ENCODE measurements at regions not wholly inside any gene's neighbourhood (a gene's known extent, or its start where the extent isn't known, plus 50 kb on each side); places are given as distances from the start of the nearest gene placed in this dataset.
A peak's percentile ranks its signal among the peaks of the same experiment; 100 is the strongest.

DNA sequence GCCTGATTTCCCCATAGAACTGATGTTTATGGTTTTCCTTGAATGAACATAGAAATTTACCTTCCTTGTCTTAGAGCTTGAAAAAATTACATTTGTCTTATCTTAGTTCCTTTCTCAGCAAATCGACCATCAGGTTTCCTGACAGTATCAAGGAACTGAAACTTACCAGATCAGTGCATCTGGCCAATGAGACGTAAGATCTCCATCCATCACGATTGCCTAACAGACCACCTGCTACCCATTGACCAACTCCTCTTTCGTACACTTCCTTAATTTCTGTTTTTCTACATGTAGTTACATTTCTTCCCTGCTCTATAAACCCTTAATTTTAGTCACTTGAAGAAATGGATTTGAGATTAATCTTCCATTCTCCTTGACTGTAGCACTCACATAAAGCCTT is 57.4 kb upstream of the TMPRSS15 start:
- no peak for DNase-seq

DNA sequence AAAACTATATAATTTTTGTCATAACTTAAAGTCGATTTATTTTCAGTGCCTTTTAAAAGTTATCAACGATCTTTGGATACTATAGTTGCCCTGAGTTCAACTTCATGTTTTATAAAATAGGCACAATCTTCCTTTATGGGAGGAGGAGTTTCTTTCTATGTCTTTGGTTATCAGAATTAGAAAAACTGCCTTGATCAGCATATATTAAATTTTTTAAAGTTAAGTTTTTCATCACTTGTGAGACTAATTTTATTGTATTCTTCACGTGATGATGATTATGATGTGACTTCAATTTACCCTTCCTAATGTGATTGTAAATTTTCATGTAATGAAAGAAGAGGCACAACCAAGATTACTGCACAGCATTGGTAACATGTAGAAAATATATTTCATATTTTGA is 58.2 kb upstream of the TMPRSS15 start:
- no peak for DNase-seq

DNA sequence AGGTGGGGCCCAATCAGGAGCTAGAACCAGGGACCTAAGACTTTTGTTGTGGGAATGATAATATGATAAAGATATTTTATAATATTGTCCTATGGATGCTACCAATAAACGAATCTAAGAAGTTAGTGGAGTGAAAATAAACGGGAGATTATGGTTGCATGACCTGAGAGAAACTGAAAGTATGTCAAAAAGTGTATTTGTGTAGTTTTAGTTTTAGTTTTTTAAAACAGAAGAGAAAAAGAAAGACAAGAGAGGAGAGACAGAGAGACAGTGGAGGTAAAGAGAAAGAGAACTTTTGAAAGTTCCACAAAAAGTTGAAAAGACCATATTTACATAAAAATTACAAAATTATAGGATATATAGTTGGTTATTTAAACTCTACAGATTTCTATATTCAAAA is 64.1 kb upstream of the TMPRSS15 start:
- no peak for DNase-seq

DNA sequence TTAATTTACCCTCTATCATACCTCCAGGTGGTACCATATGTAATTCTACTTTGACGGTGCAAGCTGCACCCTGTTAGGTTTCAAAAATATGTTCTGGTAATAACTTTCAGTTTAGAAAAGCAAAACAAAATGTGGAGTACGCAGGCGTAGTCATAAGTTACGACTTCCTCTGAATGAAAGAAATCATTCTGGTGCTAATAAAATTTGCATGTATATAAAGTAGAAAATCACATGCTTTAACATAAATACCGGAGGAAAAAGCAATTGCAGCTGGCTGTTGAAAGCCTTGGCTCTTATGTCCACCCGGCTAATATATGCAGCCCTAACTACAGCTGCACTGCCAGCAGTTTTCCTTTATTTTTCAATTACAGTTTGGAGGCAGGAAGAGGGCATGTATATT is 65.2 kb upstream of the TMPRSS15 start:
- no peak for DNase-seq

DNA sequence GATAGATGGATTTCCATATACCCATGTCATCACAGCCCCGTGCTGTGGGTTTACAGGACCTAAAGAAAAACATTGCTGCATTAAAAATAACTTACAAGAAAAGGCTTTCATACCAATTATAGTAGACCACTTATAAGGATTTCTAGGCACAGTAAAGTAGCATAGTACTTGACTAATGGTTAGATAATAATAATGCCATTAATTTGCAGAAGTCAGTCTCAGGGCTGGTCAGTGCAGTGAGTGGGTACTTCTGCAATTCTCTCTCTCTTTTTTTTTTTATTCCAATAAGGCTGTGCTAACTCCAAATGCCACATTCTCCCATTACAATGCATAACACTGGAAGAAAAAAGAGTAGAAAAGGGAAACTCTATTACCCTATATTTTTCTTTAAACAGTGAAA is 73.1 kb upstream of the TMPRSS15 start:
- no peak for DNase-seq

DNA sequence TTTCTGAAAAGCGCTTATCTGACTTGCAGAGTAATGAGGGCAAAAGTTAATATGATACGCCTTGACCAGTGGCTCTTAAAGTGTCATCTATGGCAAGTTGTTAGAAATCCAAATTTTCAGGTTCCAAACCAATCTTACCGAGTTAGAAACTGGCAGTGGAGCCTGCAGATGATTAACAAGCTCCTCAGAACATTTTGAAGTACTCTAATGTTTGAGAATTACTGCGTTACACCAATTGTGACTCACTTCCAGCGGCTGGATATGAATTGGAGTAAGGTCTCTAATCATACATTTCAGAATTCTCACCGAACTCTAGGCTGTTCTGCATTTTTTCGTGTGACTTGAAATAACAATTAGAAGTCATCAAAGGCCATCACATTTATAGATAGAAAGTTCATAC is 73.5 kb upstream of the TMPRSS15 start:
- DNase-seq, result no peak

DNA sequence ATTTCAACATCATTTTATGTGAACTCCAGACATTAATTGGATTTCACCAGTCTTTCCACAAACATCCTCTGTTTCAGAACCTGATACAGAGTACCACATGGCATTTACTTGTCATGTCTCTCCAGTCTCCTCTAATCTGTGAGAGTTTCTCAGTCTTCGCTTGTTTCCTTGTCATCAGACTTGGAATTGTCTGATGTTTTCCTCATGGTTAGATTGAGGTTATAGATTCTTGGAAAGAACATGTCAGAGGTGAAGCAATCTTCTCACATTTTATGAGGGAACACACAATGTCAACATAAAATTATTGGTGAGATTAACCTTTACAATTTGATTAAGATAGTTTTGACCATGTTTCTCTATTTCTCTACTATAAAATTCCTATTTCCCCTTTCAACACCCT is 74.9 kb upstream of the TMPRSS15 start:
- no peak for DNase-seq

DNA sequence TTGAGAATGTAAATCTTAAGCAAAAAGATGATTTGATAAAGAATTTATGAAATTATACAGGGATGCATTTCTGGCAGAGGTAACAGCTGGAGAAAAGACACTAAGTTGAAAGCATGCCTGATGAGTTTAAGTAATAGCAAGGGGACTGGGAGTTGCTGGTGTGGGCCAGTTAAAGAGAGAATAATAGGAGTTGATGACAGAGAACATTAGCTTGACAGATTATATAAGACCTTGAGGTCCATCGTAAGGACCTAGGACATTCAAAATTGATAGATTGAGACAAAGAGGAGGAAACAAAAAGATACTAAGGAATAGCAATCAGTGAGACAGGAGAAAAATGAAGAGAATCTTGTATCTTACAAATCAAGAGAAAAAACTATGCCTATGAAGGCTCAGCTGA is 84.7 kb upstream of the TMPRSS15 start:
- DNase-seq, result no peak

DNA sequence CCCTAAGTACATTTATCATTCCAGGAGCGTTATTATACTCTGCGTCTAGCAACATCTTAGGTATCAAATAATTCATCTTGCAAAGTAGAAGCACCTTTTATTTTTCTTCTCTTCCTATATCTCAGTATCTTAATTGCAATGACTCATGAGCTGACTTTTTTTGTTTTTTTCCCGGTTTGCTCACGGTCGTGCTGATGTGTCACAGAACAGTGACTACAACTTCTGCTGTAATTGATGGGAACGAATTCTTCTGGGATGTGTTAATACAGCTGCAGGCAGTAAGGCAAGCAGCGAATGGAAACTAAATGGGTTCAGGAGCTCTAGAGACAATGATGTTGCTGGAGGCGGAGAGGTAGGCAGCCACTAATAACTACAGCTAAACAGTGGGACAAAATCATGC is 89.8 kb upstream of the TMPRSS15 start:
- DNase-seq, result no peak

DNA sequence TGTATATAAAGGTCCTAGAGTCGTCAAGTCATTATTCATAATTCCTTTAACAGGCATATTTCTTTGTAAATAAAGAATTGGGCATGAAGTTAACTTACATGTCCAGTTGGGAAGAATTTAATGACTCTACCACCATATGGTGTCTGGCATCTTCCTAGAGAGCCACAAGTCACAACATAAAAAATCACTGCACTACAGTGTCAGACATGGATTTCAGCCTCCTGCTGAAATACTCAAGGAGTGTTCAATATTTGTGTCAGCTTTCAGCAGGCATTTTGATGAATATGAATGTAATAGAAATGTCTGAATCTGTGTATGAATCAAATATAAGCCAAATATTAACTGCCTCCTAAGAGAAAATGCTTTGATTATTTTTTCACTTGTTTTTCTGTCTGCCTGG is 91.9 kb upstream of the TMPRSS15 start:
- DNase-seq, result no peak

DNA sequence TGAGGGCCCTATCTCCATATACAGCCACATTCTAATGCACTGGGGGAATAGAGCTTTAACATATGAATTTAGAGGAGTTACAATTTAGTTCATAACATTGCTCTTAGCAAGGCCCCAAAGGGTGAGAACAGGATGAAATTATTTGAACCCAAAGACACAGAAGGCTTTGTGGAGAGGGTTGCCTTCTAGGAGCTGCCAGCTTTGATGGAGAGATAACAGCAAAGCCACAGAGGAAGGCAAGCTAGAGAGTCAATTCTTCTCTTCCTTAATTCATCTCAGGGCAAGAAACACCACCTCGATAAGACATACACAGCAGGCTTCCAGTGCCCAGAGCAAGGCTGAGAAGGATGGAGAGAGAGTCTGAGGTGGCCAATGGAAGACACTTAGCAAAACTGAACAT is 94.8 kb upstream of the TMPRSS15 start:
- DNase-seq, result no peak

DNA sequence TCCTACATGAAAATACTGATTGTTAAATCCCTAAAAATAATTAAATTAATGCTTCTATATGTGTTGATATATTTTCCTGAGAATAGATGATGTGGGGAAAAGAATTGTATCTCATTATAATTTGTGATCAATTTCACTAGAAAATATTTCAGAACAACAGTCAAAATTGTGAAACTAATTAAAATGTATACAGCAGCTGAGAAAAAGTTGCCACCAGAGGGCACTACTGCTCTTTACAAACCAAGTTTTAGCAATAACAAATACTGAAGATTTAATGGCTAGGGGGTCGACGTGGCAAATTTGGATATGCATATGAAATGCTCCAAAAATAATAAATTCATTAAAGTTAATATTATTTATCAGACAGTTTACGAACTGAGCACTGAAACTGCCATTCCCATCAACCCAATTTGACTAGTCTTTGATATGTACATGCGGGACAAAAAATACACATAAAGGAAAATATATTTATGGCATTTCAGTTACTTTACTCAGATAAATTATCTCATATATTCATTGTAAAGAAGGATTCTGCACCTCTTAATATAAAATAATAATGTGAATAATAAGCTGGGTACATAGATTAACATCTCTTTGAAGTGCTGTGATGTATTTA is 96.3 kb upstream of the TMPRSS15 start:
- peak; percentile 8 for DNase-seq

DNA sequence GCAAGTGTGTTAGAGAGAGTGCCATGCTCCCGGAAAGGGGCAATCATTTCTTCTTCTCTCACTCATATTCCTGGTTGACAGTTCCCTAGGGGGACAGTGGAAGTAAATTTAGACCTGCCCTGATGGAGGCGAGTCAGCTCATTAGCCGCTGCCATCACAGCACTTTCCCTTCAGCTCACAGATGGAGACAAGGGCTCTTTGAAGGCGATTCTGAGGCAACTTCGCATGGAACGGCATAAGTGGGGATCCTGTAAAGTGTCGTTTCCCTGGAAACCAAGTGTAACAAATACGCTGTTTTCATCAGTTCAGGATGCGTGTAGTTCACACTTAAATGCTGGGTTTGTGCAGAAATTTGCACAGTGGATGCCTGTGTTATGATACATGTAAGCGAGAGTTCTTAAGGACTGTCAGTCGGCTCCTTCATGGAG is 114.5 kb upstream of the TMPRSS15 start:
- no peak for DNase-seq

DNA sequence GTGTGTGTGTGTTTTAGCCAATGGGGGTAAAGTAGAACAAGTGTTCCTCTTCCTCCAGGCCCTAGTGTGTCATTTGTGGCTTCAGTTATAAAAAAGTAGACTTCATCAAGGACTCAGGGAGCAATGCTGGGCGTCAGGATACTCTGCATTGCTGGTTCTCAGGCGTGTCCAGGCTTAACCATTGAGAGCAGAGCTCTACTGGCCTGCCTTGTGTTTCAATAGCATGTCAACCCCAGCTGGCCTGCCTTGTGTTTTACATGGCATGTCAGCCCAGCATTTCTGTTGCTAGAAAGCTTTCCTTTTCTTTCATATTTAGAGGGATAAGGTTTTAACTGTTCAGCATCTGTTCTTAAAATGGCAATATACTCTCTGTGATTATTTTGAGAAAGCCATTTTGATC is 117.6 kb upstream of the TMPRSS15 start:
- DNase-seq, result no peak

DNA sequence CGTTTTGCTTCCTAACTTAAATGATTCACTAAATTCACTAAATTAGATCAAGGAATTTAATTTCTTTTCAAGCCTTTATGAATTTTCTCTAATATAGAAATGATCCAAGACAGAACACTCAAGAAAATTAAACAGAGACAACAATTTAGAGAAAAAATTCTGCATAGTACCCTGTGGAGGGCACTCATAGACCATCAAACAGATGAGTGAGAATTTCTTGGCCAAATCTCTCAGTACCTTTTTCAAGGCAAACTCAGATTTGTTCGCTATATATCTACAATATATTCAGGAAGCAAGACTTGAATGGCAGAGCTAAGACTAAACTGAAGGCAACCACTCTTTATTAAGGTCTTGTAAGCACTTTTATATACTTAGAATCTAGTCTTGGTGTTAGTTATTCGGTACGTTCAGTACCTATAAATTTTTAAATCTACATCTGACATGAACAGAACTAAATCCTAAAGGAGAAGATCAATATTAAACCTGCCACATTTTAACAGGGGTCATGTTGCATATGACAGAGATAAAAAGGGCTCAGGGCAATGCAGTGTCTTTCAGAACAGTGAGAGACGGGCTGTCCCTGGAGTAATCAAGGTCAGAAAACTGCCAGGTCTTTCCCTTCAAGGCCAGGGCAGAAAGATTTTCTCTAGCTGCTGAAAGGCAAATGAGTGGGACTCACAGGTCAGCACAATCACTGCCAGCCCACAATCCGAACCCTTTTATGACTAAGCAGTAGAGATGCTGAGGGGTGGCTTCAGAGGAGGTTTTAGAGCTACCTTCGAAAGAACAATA is 118.8 kb upstream of the TMPRSS15 start:
- DNase-seq, result no peak

DNA sequence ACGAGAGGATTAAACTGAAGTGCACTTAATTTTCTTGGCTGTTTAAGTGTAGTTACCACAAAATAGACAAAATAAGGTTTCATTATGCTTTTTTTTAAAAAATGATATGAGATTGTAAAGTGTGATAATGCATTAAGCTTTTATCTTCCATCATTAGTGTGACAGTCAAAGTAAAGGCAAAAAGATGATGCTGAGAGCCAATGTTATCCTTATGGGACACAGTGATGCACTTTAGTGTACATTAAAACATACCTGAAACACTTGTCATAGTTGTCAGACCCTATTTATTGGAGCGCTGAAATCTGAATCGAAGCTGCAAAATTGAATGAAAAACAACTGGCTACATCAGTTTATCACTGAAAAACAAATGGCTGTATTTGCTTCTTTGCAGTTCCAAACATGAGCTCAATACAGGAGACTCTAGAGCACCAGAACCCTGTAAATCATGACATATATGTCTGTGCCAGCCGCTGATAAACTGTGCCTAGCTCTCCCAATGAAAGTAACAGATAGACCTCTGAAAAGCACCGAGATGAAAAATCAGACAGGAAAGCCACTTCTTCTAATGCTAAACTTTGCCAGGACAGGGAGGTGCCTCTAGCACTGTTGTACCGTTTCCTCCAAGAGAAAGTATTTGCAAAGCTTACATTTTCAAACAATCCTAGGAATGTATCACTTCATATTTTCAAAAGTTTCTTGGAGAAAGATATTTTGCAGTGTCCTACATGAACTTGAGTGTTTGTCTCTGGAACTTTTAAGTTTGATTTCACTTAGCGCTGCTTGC is 120.7 kb upstream of the TMPRSS15 start:
- no peak for DNase-seq

DNA sequence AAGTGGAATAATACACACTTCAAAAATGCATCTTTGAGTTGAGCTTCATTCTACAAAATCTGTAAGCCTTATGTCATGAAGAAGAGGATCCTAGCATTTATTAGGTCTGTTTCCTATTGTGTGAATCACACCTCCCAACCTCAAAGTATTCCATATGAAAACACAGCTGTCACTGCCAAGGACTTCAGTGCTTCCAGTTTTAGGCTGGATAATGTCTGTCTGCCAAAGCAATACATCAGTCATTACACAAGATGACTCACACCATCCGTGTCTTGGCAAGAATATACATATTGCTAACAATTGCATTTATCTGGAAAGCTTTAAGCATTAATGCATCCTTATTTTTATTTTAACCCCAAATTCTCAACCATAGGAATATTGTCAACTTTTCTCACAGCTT is 125.7 kb upstream of the TMPRSS15 start:
- no peak for DNase-seq

DNA sequence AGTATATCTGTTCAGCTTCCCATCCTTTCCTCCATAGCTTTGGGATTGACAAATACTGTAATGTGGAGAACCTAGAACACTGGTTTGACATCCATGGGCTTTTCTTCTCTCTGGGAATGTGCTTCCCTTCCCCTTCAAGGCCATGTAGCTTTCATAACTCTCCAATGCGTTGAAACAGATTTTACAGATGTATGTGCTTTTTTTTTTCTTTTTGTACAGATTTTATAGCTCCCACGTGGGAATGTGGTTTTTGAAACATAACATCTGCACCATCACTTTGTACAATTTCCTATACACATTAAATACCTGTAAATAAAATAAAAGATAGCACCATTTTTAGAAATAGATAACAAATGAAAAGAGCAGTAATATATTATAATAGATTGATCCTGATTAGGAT is 138.5 kb upstream of the TMPRSS15 start:
- no peak for DNase-seq

DNA sequence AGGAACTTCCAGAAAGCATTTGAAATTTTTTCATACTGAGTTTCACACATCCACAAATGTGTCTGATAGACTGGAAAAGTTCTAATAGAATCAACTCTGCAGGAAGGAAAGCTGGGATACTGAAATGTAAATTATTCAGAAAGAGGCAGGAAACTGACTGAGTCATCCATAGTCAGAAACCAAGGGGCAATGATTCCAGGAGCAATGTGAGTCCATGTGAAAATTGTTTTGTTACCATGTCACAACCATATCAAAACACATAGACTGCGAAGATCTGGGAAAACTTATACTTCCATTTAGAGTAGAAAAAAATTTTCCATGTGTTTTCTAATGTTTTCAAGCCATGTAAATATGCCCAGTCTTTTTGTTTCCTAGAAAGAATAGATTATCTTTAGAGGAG is 142.3 kb upstream of the TMPRSS15 start:
- DNase-seq, result no peak

DNA sequence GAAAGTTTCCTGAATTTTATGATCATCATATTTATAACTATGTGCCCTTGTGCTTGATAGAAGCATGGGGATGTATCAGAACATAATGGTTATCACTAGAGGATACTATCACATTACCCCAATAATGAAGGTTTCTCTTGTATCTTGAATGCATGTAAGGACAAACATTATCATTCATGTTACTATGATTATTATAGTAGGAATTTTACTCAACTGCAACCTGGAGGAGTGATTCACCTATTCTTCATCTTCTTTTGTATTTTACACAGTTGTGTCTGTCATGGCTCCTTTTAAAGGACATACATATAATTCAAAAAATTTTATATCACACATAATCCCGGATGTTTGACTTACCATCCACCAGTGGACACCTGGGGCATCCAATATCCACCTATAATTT is 143.8 kb upstream of the TMPRSS15 start:
- DNase-seq, result no peak

DNA sequence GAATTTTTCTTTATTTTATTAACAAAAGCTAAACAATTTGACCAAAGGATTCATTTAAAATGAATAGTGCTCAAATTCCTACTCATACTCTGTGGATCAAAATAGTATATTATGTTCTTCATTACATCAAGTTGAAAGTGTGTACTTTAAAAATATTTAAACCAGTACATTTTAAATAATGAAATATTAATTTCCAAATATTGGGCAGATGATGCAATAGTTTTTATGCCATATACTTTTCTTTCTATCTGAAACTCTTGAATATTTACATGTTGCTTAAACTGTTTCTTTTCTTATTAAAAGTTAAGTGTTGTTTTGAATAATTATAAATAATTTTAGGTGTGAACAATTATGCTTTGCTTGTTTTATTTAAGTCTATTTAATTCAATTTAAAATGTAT is 144.7 kb upstream of the TMPRSS15 start:
- DNase-seq, result no peak

DNA sequence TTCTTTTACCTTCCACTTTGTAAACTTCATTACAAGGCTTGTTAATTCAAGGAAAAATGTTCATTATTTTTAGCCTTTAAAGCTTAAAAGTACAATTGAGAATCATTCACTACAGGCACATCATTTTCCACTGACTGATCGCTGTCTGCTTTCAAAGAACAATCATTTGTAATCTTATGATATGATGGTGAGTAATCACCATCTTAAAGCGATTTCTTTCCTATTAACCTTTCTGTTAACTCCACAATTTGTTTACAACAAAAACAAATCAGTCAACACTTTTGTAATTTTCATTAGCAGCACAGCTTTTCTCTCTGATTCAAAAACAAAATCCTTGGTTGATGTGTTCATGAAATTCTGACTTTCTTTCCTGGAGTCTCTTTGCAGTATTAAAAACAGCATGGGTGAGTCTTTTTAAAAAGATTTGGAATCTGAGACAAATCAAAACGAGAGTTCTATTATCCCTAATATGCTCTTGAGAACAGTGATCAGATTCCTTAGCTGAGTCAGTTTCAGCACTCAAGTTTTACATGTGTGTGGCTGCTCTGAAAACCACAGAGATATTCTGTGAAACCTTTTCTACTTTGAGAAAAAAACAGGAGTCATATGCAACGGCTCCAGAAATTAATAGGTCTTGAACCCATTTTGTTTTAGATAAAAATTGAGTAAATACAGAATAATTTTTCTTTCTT is 145.8 kb upstream of the TMPRSS15 start:
- no peak for DNase-seq

DNA sequence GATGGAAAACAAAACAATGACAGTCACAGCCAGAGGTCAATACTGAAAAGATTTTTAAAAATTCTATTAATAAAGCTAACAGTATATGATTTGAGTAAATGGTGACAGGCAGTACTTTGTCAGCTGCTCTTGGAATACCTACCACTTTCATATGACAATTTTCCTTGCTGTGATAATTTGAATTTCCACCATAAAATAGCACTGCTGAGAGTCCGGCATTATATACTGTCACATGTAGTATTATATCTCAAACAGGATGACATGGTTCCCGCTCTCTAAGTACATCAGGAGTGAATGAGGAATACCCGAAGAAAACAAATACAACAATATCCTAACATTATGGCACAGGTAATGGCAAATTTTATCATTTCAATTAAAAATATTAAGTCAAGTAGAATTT is 146.8 kb upstream of the TMPRSS15 start:
- no peak for DNase-seq

DNA sequence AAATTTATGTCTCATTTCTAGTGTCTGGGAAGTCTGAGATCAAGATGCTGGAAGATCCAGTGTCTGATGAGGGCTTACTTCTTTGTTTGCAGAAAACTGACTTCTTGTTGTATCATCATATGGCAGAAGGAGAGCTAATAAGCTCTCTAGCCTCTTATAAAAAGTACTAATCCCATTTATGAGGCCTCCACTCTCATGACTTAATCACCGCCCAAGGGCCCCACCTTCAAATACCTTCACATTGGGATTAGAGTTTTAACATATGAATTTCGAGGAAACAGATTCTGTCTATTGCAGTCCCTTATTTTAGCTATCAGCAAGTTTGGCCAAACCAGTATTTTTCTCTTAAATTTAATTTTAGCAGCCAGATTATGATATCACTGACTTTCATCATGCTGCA is 150.2 kb upstream of the TMPRSS15 start:
- DNase-seq, result no peak

Measured in GOT3 (cell line).